Hematopoietic multipotent progenitor cell treated with erythropoietin and hydrocortisone succinate and interleukin-3 and kit ligand, for 8 days (in vitro differentiated cells): ENCODE measurements at regions not wholly inside any gene's neighbourhood (a gene's known extent, or its start where the extent isn't known, plus 50 kb on each side); places are given as distances from the start of the nearest gene placed in this dataset.

ENCODE experiments used
- DNase-seq: peaks from one replicate; pipeline ENCODE4 v3.0.0-alpha.2; 2015

GRCh38 chr3:10766049-10766705 lies 49.9 kb upstream of the SLC6A11 start:
- DNase-seq = no peak
